Globus pallidus (tissue), 1 donor: ENCODE measurements at regions not wholly inside any gene's neighbourhood (a gene's known extent, or its start where the extent isn't known, plus 50 kb on each side); places are given as distances from the start of the nearest gene placed in this dataset.

Source experiments
- DNase-seq: peaks from one replicate; pipeline ENCODE4 v3.0.0-alpha.2; 2015; ENCODE audit warnings: low spot score

GRCh38 chr2:226652983-226653765 lies 146.4 kb downstream of the IRS1 start:
- DNase-seq: no peak

DNA sequence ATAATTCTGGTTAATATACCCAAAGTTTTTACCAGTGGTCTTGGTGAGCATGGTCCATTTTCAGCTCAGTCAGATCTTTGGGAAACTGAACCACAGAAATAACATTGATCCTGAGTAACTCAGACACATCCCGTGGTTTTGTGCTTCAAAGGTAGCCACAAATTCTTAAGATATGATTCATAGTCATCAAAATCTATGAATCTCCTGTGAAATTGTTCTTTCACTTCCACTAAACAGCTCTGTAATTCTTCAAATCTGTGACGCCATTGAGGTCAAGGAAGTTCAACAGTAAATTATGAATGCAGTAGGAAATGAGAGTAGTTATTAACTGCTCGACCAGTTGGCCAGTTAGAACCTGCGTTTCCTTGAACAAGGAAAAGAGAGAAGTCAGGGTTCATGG lies 147.3 kb downstream of the IRS1 start:
- no peak for DNase-seq

GRCh38 chr2:226649871-226650660 lies 149.6 kb downstream of the IRS1 start:
- peak; percentile 24 for DNase-seq

DNA sequence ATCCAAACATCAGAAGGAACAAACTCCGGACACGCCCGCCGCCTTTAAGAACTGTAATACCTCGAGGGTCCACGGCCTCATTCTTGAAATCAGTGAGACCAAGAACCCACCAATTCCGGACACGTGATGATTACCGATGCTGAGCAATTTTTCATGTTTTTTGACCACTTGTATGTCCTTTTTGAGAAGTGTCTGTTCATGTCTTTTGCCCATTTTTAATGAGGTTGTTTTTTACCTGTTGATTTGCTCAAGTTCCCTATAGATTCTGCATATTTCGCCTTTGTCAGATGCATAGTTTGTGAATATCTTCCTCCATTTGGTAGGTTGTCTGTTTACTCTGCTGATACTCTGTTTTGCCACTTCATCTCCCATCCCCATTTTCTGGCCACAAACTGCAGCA lies 150.4 kb downstream of the IRS1 start:
- no peak for DNase-seq

DNA sequence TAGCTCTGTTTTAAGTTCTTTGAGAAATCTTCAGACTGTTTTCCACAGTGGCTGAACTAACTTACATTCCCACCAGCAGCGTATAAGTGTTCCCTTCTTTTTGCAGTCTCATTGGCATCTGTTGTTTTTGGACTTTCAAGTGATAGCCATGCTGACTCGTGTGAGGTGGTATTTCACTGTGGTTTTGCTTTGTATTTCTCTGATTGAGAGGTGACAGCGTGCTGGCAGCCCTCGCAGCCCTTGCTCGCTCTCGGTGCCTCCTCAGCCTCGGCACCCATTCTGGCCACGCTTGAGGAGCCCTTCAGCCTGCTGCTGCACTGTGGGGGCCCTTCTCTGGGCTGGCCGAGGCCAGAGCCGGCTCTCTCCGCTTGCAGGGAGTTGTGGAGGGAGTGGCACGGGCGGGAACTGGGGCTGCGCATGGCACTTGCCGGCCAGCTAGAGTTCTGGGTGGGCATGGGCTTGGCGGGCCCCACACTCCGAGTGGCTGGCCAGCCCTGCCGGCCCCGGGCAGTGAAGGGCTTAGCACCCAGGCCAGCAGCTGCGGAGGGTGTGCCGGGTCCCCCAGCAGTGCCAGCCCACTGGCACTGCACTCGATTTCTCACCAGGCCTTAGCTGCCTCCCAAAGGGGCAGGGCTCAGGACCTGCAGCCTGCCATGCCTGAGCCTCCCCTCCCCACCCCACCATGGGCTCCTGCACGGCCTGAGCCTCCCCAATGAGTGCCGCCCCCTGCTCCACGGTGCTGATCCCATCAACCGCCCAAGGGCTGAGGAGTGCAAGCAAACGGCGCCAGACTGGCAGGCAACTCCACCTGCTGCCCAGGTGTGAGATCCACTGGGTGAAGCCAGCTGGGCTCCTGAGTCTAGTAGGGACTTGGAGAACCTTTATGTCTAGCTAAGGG lies 151.8 kb downstream of the IRS1 start:
- no peak for DNase-seq

DNA sequence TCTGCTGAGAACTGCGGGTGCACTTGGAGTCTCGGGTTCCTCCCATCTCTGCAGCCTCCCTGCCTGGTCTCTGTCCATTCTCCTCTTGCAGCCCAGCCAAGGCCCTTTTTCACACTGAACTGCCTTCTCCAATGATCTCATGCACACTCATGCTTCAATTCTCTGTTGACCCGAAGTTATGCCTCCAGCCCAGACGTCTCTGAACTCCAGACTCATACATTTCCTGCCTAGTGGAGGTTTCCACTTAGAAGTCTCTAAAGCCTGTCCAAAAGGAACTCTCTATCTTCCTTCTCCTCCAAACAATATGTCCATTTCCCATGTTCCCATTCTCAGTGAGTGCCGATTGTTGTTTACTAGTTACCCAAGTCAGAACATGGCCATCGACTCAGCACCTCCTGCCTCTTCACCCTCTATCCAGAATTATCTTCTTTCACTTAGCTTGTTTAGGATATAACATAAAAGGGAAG lies 155.2 kb downstream of the IRS1 start:
- no peak for DNase-seq

DNA sequence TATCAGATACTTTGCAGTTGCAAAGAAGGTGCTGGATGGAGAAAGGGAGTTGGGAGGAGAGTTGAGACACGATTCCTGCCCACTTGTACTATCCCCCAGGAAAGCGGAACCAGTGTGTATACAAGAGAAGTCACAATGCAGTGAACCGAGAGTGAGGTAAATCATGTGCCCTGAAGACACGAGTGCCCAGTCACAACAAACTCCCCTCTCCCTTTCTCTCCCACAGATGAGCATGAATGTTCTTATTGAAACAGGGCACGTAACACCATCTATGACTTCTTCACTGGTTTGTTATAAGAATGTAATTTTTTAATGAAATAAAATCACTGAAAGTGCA lies 155.7 kb downstream of the IRS1 start:
- no peak for DNase-seq

DNA sequence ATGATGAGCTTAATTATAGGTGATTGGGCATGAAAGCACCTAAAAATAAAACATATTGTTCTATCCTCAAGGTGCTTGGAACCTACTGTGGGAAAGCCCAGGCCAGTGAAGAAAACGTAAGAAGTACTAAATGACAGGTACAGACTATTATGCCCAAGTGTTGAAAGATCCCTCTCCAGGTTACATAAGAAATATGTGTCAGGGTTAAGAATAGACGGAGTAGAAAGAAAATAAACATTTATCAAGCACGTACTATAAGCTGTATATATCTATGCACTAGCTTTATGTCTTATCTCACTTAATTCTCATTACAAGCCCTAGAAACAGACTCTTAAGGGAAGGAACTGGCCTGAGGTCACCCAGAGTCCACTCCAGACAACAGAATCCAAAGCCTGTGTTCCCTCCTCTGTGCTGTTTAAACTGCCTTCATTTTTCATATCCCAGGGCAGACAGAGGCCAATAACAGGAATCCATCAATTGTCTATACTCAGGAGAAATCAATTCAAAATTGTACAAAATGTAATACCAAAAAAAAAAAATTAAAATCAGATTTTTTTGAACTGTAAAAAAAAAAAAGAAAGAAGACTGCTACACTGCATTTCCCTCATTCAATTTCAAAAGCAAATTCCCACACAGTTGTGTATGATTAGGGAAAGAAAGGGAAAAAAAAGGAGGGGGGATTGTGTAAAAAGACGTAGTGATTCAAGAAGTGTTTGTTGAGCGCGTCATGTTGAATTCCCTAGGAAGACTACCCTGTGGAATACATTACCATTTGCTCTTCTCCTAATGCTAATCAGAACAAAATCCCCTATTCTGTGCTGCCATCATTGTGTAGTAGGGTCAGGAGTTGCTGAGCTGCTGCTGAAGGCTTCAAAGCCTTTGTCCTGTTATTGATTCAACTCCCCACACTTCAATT lies 156.3 kb downstream of the IRS1 start:
- DNase-seq: no peak

GRCh38 chr2:226641008-226641407 lies 158.6 kb downstream of the IRS1 start:
- DNase-seq: no peak

- DNase-seq: no peak
Measured at GRCh38 chr2:226640501-226640900, 159.1 kb downstream of the IRS1 start.

DNA sequence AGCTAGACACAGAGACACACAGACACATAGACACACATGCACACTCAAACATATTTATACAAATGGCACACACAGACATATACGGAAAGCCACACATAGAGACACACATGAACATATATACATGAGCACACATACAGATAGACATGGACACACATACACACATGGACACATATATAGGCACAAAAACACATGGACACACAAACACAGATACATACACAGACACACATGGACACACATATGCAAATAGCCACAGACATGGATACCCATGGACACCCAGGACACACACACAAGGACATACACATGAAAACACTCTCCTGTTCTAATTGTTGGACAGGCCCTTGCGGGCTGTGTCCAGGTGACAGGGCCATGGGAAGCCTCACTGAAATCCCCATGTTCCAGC lies 160.1 kb downstream of the IRS1 start:
- no peak for DNase-seq

GRCh38 chr2:226638576-226638975 lies 161.0 kb downstream of the IRS1 start:
- no peak for DNase-seq

GRCh38 chr2:226637383-226637782 lies 162.2 kb downstream of the IRS1 start:
- no peak for DNase-seq

DNA sequence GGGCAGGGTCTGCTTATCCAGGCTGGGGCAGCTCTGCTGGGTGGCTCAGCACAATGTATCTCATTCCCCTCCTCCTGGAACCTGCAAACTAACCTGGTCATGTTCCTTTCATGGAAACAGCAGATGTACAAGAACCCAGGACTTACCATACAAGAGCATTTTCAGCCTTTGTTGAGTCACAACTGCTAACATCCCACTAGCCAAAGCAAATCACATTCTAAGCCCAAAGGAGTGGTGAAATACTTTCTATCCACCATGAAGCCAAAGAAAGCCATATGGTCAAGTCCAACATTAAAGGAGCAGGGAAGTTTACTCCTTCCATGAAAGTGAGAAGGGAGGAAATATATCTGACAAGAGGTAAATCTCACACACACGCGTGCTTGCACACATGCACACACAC lies 163.0 kb downstream of the IRS1 start:
- DNase-seq: no peak

- DNase-seq: no peak
Measured at GRCh38 chr2:226634943-226635604, 164.5 kb downstream of the IRS1 start.

DNA sequence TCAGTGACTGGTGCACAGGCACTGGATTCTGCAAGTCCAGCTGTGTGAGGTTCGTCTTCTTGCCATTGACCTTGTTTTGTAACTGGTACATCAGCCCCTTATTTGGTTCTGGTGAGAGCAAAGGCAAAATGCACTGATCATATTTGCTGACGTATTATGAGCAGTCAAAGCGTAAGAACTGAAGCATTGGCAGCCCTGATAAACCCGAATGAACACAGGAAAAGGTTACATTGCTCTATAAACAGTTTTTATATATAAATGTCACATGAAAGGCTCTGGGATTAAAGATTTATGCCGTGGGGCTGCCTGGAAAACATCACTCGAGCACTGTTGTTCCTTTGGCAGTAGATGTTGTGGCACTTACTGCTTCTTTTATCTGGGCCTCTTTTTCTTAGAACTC lies 167.9 kb downstream of the IRS1 start:
- no peak for DNase-seq

DNA sequence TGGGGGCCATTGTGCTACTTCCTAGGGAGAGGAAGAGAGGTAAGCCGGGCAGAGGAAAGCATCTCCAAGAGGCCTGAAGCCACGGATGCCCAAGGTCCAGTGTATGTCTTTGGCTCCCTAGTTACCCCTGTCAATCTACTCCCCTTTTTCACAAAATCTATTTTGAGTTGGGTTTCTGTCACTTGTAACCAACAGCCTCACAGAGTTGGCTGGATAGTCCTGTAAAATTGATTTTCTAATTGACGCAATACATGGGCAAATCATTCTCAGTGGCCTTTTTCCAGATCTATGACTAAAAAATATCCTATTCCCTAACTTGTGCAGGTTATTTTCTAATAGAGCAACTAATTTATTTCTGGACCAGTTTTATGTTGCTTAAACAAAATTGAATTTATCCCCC lies 168.4 kb downstream of the IRS1 start:
- no peak for DNase-seq

GRCh38 chr2:226625946-226626345 lies 173.7 kb downstream of the IRS1 start:
- no peak for DNase-seq

GRCh38 chr2:226623587-226624368 lies 175.8 kb downstream of the IRS1 start:
- DNase-seq: no peak

DNA sequence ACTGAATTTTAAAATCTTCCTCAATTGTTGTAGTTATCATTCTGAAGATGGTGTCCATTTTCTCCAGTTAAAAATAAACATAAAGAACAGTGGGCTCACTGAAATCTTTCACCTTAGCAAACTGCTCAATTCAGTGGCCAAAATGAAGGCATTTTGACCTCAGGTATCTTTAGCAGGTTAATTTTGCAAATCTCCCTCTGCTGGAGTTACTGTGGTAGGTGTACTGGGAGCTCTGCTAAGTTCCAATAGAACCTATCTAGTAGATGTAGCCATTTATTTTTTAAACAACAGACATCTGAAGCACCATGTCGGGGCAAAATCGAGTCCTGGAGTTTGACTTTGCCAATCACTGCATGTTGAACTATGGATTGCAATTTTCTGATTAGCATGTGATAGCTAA lies 177.1 kb downstream of the IRS1 start:
- no peak for DNase-seq
